Peyer's patch (tissue), 4 donors: ENCODE measurements at regions not wholly inside any gene's neighbourhood (a gene's known extent, or its start where the extent isn't known, plus 50 kb on each side); places are given as distances from the start of the nearest gene placed in this dataset.
"Not testable (repeated sequence)": the region's sequence is repeated elsewhere in the genome, so short reads cannot be mapped to it uniquely, and the experiment has no call there.

Experiments
- DNase-seq, 3 donors: peaks; one replicate each; pipeline ENCODE4 v3.0.0-alpha.2; 2017 to 2019
- H3K27ac ChIP-seq, 4 donors: fragments of 200-600 bp; sonication (generic); one replicate each; pipeline ENCODE4 v1.5.1; 2016 to 2019
- H3K27me3 ChIP-seq, 2 donors: fragments of 200-600 bp; sonication (generic); one replicate each; pipeline ENCODE4 v1.5.1; 2019
- H3K36me3 ChIP-seq, 3 donors: fragments of 200-600 bp; sonication (generic); one replicate each; pipeline ENCODE4 v1.5.1; 2016 to 2019
- H3K4me1 ChIP-seq, 4 donors: fragments of 200-600 bp; sonication (generic); one replicate each; pipeline ENCODE4 v1.5.1; 2016 to 2019
- H3K4me3 ChIP-seq, 4 donors: fragments of 200-600 bp; sonication (generic); 1 replicate in 3 of 4; 2 replicates in 1 of 4; pipeline ENCODE4 v1.5.1; 2016 to 2019; ENCODE audit warnings: mild to moderate bottlenecking in 1 of 4
- H3K9me3 ChIP-seq, 4 donors: fragments of 200-600 bp; sonication (generic); one replicate each; pipeline ENCODE4 v1.5.1; 2016 to 2019; ENCODE audit warnings: mild to moderate bottlenecking in 1 of 4
- POLR2A ChIP-seq, 2 donors: fragments of 450-650 bp; IDR thresholded peaks; one replicate each; pipeline ENCODE4 v1.5.1; 2017; ENCODE audit warnings: antibody characterized with exemption in 2 of 2, mild to moderate bottlenecking in 2 of 2, moderate library complexity in 2 of 2
- TF ChIP-seq, protein P1 (sequence below), 6 experiments: fragments of 450-650 bp in 4 of 6; fragments of 200-600 bp in 2 of 6; sonication (generic) in 1 of 6; IDR thresholded peaks; one replicate each; pipeline ENCODE4 v1.5.1; 2017 to 2019; ENCODE audit warnings: antibody characterized with exemption in 6 of 6, mild to moderate bottlenecking in 3 of 6, moderate library complexity in 1 of 6

DNA sequence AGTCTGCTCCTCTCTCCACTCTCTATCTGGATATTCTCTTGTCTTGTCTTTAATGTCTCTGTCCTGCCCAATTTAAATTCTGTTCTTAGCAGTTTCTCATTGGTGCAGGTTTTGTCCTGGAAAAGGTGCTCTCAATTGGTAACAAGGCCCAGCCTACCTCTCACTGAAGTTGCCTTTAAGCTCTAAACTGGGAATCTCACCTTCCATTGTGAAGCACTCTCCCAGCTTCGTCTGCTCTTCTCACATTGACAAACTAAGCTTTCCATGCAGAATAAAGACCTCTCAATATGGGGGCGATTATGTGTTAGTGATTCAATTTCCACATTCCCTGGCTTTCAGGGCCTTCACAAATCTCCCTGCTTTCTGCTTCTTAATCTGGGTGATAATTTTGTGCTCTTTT lies 1712.2 kb downstream of the GRIK2 start:
- Histone ChIP-seq H3K27me3 (no peaks in the 10 kb centered on the region), H3K9me3 (no peaks in the 10 kb centered on the region), H3K4me1 (no peaks in the 10 kb centered on the region), H3K27ac (no peak overlapping the region), H3K4me3 (no peak overlapping the region), H3K36me3 (no peaks in the 10 kb centered on the region)
- no peak for DNase-seq
- TF ChIP-seq, protein P1, sequence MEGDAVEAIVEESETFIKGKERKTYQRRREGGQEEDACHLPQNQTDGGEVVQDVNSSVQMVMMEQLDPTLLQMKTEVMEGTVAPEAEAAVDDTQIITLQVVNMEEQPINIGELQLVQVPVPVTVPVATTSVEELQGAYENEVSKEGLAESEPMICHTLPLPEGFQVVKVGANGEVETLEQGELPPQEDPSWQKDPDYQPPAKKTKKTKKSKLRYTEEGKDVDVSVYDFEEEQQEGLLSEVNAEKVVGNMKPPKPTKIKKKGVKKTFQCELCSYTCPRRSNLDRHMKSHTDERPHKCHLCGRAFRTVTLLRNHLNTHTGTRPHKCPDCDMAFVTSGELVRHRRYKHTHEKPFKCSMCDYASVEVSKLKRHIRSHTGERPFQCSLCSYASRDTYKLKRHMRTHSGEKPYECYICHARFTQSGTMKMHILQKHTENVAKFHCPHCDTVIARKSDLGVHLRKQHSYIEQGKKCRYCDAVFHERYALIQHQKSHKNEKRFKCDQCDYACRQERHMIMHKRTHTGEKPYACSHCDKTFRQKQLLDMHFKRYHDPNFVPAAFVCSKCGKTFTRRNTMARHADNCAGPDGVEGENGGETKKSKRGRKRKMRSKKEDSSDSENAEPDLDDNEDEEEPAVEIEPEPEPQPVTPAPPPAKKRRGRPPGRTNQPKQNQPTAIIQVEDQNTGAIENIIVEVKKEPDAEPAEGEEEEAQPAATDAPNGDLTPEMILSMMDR (IDR thresholded peaks at IDR 0.05) = no peak
- no peak for TF ChIP-seq POLR2A (IDR thresholded peaks at IDR 0.05)

DNA sequence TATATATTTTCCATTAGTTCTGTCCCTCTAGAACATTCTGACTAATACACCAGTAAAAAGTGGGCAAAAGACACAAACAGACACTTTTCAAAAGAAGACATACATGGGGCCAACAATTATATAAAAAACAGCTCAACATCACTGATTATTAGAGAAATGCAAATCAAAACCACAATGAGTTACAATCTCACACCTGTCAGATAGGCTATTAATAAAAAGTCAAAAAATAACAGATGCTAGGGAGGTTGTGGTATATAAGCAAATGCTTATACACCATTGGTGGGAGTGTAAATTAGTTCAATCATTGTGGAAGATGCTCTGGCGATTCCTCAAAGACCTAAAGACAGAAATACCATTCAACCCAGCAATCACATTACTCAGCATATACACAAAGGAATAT lies 1707.8 kb downstream of the GRIK2 start:
- Histone ChIP-seq H3K4me3 (no peak overlapping the region), H3K9me3 (no peaks in the 10 kb centered on the region), H3K4me1 (no peaks in the 10 kb centered on the region), H3K27me3 (no peaks in the 10 kb centered on the region), H3K36me3 (no peaks in the 10 kb centered on the region), H3K27ac (no peak overlapping the region)
- TF ChIP-seq POLR2A (IDR thresholded peaks at IDR 0.05) = no peak
- TF ChIP-seq, protein P1 (IDR thresholded peaks at IDR 0.05) = no peak
- no peak for DNase-seq

DNA sequence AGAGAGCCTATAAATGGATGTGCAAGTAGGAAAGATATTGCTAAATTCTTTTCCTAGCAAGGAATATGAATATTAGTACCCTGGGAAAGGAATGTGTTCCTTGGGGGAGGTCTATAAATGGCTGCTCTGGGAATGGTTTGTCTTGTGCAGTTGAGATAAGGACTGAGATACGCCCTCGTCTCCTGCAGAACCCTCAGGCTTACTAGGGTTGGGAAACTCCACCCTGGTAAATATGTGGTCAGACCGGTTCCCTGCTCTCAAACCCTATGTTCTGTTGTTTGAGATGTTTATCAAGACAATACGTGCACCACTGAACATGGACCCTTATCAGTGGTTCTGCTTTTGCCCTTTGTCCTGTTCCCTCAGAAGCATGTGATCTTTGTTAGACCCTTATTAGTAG lies 1698.9 kb downstream of the GRIK2 start:
- H3K27me3 ChIP-seq, H3K4me1 ChIP-seq, DNase-seq, H3K36me3 ChIP-seq, H3K27ac ChIP-seq, H3K9me3 ChIP-seq, H3K4me3 ChIP-seq: not testable (repeated sequence)

DNA sequence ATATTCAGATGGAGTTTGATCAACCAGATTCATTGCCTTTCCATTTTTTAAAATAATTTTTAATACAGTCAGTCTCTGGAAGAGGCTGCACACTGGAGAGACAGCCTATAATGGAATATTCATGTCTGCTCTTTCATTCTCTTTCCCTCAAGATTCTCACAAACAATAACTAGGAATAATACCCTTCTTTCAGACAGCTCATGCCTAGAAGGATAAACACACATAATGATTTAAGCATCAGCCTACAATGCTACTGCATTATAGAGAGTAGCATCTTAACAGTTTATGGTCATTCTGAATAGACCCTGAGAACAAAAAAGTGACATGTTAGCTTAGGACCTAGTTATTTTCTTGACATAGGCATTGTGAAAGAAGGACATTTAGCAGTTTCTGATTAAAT lies 1692.3 kb downstream of the GRIK2 start:
- no peaks in the 10 kb centered on the region for H3K36me3 ChIP-seq
- TF ChIP-seq, protein P1 (IDR thresholded peaks at IDR 0.05) = no peak
- no peak for TF ChIP-seq POLR2A (IDR thresholded peaks at IDR 0.05)
- H3K27ac ChIP-seq = no peak overlapping the region
- no peaks in the 10 kb centered on the region for H3K9me3 ChIP-seq
- DNase-seq = no peak
- no peak overlapping the region for H3K4me3 ChIP-seq
- H3K4me1 ChIP-seq = no peaks in the 10 kb centered on the region
- H3K27me3 ChIP-seq = no peaks in the 10 kb centered on the region

DNA sequence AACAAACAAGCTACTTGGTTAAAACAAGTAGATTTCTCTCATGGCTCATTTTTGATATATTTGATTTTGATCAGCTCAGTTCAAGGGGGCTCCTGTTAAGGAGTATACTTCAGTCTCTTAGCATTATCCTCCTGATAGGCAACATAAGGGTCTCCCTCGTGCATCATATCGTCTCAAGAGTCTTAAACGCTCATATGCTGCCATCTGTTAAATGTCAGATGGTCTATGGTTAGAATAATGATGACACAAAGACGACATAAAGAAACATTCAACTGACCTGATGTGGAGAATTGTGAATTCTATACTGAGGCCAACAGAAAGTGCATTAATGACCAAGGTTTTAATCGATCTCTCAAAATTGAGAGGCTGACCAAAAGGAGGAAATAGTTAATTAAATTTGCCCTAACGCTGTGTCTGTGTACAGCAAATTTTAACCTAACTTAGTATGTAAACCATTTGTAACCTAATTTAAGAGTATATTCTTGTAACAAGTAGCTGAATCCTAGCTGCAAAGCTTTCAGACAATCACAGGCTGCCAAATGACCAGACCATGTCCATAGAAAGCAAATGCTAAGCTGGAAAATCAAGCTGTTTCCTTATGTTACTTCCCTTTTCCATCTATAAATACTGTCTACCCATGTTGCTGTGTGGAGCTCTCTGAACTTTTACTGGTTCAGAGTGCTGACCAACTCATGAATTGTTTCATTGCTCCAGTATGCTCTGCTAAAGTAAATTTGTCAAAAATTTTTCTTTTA lies 1688.5 kb downstream of the GRIK2 start:
- H3K4me3 ChIP-seq = no peak overlapping the region
- no peak for TF ChIP-seq POLR2A (IDR thresholded peaks at IDR 0.05)
- TF ChIP-seq, protein P1 (IDR thresholded peaks at IDR 0.05) = no peak

DNA sequence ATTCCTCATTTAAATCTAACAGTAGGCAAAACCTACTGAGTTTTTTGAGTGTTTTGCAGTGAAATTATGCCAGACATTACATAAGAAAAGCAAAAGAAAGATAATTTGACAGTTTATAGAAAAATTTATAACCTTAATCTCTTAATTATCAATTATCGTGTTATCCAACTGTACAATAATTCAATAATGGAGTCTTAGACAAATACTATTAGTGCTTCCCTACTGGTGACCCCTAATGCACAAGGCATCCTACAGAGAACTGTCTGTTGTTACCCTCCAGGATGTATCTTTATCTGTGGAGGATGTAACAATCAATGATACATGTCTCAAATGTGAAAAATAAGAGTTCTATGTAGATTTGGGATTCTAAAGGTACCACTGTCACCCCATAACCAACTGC lies 1687.6 kb downstream of the GRIK2 start:
- Histone ChIP-seq H3K9me3 (no peaks in the 10 kb centered on the region), H3K4me1 (no peaks in the 10 kb centered on the region), H3K4me3 (no peak overlapping the region), H3K36me3 (no peaks in the 10 kb centered on the region), H3K27me3 (no peaks in the 10 kb centered on the region), H3K27ac (no peak overlapping the region)
- TF ChIP-seq, protein P1 (IDR thresholded peaks at IDR 0.05) = no peak
- TF ChIP-seq POLR2A (IDR thresholded peaks at IDR 0.05) = no peak
- no peak for DNase-seq

More for the DNA sequence above, 1688.5 kb downstream of the GRIK2 start:
- DNase-seq = no peak
- Histone ChIP-seq H3K36me3 (no peaks in the 10 kb centered on the region), H3K4me1 (no peaks in the 10 kb centered on the region), H3K9me3 (no peaks in the 10 kb centered on the region), H3K27ac (no peak overlapping the region), H3K27me3 (no peaks in the 10 kb centered on the region)
